ENCODE measurements at regions not wholly inside any gene's neighbourhood (a gene's known extent, or its start where the extent isn't known, plus 50 kb on each side); places are given as distances from the start of the nearest gene placed in this dataset.

- no peak for DNase-seq
Observed at GRCh38 chr15:88403351-88403791, 63.8 kb downstream of the MRPL46 start.

DNA sequence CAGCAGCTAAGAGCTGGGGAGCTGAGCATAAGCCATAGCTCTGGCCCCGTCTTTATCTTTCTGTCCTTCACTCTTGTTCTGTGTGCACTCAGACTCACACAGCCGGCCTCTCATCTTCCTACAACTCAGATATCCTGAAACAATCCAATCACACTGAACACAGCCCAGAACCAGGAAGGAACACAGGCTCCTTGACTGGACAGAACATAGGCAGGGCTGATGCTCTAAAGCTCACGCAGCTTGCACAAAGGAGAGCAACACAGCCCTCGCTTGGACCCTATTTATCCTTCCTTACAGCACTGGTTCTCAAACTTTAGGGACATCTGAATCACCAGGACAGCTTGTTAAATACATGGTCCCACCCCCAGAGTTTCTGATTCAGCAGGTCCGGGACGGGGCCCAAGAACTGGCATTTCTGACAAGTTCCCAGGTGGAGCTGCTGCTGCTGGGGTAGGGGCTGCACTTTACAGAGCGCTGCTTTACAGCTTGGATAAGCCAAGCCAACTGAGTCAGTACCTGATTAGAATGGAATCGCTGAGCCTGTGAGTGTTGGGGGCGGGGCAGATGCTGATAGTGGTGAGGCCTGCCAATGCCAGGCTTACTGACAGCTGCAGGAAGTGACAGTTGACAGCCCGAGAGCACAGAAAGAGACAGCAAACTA, 65.1 kb downstream of the MRPL46 start:
- peak in 1 of 2 experiments; percentile 2 for DNase-seq

DNA sequence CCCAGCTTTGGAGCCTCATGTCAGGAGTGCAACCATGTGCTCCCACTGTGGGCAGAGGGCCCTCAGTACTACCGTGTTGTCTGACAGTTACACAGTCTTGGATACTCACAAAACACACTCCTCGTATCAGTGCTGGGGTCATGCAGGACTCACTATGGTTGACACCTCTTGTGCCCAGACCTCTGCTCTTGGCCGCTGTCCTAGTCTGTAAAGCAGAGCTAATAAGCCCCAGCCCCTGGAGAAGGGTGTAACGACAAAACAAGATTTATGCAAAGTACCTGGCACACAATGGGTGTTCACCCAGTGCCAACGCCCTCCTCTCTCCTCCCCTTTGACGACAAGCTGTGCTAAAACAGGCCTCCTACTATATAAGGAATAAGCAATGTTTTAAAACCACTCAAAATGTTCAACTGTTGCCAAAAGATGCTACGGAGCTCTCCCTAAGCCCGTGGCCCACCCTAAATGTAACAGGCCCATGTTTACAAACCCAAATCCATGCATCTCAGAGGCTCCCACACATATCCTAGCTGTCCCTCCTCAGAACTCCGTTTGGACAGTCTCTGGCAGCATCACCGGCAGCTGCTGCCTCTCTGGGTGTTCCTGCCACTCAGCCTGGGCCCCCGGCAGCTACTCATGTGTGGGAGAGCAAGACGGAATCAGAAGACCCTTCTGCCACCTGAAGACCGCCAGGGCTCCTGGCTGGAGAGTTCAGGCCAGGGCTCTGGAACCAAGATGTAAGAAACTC, 65.8 kb downstream of the MRPL46 start:
- DNase-seq, result no peak

- DNase-seq, result no peak
Observed at GRCh38 chr15:88400591-88401250, 66.5 kb downstream of the MRPL46 start.

DNA sequence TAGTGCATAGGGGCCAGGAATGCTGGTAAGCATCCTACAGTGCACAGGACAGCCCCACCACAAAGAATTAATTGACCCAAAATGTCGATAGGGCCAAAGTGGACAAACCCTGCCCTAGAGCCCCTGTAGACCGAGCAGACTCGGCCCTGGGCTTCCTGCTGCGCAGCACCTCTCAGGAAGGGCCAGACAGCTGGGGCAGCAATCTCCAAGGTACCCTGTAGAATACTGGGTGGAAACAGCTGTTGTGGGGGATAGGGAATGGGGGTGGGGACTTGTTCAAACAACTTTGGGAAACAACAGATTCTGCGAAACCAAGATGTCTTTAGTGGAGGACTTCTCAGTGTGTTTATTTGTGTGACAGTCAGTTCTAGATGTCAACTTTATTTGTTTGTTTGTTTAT, 67.1 kb downstream of the MRPL46 start:
- no peak for DNase-seq

GRCh38 chr15:88399021-88399685, 68.0 kb downstream of the MRPL46 start:
- no peak for DNase-seq

- no peak for DNase-seq
Observed at GRCh38 chr15:88398011-88398410, 69.2 kb downstream of the MRPL46 start.

DNA sequence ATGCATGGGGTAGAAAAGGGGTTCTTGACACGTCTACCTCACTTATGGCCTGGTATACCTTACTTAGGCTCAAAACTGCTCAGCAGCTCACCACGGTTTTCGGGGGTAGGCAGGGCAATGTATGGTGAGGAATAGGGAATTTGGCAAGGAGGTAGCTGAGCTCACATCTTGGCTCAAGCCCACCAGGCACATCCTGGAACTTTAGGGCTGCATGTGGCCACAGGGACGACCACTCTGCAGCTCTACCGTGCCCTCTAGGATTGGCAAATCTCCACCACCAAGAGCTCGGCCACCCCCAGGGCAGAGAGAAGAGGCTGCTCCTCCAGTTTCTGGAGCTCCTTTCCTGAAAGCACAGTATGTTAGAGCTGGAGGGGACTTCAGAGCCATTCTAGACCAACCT, 69.7 kb downstream of the MRPL46 start:
- no peak for DNase-seq

DNA sequence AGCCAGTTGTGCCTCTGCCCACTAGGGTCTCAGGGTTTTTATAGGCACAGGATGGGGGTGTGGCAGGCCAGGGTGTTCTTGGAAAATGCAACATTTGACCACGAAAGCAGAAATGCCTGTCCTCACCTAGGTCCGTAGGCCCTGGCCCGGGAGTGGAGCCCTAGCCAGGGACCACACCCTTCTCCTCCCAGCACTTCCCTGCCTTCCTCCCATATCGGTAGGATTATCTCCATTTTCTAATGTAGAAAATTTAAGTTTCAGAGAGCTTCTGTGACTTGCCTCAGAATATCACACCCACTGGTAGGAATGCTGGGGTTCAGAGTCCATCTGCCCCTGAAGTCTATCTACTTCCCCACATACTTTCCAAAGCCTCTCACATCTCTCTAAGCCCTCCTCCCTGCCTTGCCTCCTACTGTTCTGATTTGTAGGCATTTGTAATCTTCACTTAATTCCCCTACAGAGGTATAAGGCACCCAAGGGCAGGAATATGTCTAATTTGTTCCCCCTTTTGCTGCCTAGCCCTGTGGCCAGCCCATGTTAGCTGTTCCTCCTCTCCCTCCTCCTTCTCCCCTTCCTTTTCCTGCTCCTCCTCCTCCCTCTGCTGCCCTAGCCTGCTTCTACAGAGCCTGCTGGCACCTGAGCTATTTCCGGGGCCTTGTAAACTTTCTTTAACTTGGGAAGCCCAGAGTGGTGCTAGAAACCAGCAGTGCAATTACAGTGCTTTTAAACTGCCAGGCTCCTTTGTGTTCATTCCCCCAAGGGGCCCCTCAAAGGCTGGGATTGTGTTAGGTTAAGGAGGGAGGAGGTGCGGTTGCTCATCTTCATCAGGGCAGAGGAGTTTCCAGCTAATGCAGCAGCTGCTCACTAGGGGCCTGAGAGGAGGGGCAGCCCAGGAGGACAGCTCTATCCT, 71.1 kb downstream of the MRPL46 start:
- no peak for DNase-seq

GRCh38 chr15:88395241-88395640, 71.9 kb downstream of the MRPL46 start:
- DNase-seq, result no peak

- DNase-seq, result no peak
Observed at GRCh38 chr15:88394553-88395145, 72.5 kb downstream of the MRPL46 start.

GRCh38 chr15:88393719-88394519, 73.3 kb downstream of the MRPL46 start:
- DNase-seq, result no peak

DNA sequence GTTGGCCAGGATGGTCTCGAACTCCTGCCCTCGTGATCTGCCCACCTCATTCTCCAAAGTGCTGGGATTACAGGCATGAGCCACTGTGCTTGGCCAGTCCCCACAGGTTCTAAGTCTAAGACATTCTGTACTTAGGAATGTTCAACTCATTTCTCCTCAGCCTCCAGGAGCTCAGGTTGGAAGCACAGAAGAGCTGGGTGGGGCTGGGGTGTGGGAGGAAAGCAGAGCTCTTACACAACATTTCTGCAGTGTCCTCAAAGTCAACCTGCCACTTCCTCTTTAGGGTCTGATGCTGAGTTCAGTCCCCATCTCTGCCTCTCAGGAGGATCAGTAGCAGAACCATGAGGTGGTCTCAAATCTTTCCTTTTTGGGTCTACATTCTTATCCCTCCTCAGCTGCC, 75.5 kb downstream of the MRPL46 start:
- peak; percentile 16 to 22 for DNase-seq

- no peak for DNase-seq
Observed at GRCh38 chr15:88391006-88391405, 76.2 kb downstream of the MRPL46 start.

DNA sequence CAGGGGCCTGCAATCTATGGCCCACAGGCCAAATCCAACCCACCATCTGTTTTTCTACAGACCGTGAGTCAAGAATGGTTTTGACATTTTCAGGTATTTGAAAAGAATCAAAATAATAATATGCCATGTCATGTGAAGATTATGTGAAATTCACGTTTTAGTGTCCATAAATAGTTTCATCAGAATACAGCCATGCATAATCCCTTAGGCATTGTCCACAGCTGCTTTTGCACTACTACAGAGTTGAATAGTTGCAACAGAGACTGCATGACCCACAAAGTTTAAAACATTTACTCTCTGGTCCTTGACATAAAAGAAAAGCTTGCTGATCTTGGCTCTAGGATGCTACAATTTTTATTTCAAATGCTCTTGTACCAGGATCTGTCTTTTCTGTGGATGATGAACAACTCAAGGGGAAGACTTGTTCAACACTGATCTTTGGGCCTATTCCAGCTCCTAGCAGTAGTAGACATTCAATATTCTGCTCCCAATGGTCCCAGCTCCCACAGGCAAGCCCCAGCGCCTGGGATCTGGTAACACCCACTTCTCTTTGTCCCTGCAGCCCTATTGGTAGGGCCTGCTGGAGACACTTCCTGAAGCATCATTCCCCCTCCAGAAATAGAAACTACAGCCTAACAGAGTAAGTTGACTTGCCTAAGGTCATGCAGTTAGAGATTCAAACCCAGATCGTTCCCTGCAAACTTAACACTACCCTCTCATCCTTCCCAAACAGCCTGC, 76.9 kb downstream of the MRPL46 start:
- DNase-seq, result no peak

GRCh38 chr15:88389120-88389519, 78.1 kb downstream of the MRPL46 start:
- no peak for DNase-seq

GRCh38 chr15:88388686-88389085, 78.5 kb downstream of the MRPL46 start:
- no peak for DNase-seq

GRCh38 chr15:88385078-88385700, 82.0 kb downstream of the MRPL46 start:
- DNase-seq, result no peak

DNA sequence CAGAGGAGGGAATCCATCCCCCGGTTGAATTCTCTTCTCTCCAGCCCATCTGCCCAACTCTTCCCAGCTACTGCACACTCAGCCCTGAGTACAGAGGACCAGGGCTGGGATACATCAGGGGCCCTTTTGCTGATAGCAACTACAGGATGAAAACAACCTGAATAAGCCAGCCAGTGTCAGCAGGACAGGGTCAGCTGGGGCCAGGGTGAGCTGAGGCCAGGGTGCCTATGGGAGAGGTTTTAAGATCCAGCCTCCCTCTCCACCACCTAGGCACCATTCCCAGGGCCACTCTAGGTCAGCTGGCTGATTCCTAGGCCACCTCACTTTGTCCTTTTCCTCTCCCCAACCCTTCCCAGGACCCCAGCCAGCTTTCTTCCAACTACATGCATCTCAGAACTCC, 83.8 kb downstream of the MRPL46 start:
- DNase-seq, result no peak

- DNase-seq, result no peak
Observed at GRCh38 chr15:88382482-88382983, 84.7 kb downstream of the MRPL46 start.

Data from AML-193 (cell line).